HepG2 (cell line): ENCODE measurements at regions not wholly inside any gene's neighbourhood (a gene's known extent, or its start where the extent isn't known, plus 50 kb on each side); places are given as distances from the start of the nearest gene placed in this dataset.

Source experiments
- ATAC-seq: fragments of 200-7000 bp; cut with Tn5 transposase; 3 replicates; pipeline ENCODE4 v1.9.1; 2020; ENCODE audit warnings: mild to moderate bottlenecking, moderate library complexity
- BruUV-seq: library from RNA; stranded (reverse); fragments of 400-500 nt; replicated peaks from 2 replicates; lab custom pipeline; 2021; lab: Mats Ljungman, UMichigan
- CTCF ChIA-PET: fragments of 300-600 bp; formaldehyde crosslinking; extraction: SDS; loops from one replicate; lab custom pipeline; 2021; ENCODE audit warnings: low total read pairs, inconsistent platforms, low intra/inter-chr PET ratio; lab: Yijun Ruan, JAX
- POLR2A ChIA-PET: fragments of 350-600 bp; sonication (Branson Sonifier 250); formaldehyde crosslinking; loops from one replicate; lab custom pipeline; 2020; ENCODE audit warnings: antibody characterized with exemption, inconsistent platforms; lab: Yijun Ruan, JAX
- DNase-seq: peaks from one replicate; pipeline ENCODE4 v3.0.0-alpha.2; 2015; ENCODE audit warnings: low spot score
- FAIRE-seq: peaks from 3 replicates; lab custom pipeline; 2011; peaks lifted over from hg19 to GRCh38; lab: Jason Lieb, UNC
- H2AFZ ChIP-seq: one replicate; pipeline ENCODE4 v1.6.1; 2011; ENCODE audit warnings: low read length, inconsistent platforms
- H3K27ac ChIP-seq: fragments of 300-600 bp; 3 replicates; pipeline ENCODE4 v1.8.0; 2011; ENCODE audit warnings: mixed run types, mild to moderate bottlenecking, mixed read lengths, low read length, inconsistent platforms; ENCODE audit not compliant: insufficient read depth; ENCODE audit errors: extremely low read length
- H3K27me3 ChIP-seq, 2 experiments: fragments of 200-600 bp in 1 of 2; 2 replicates in 1 of 2; 3 replicates in 1 of 2; pipeline versions ENCODE4 v1.6.0 to v1.8.0; 2011; ENCODE audit warnings: low read length in 2 of 2, mild to moderate bottlenecking in 2 of 2, moderate library complexity in 2 of 2, inconsistent platforms in 1 of 2; ENCODE audit not compliant: insufficient read depth in 2 of 2, control insufficient read depth in 1 of 2
- H3K36me3 ChIP-seq, 2 experiments: fragments of 200-600 bp in 1 of 2; replicated peaks in 1 of 2; 2 replicates in 1 of 2; 3 replicates in 1 of 2; pipeline versions ENCODE4 v1.5.1 to v1.8.0; 2011; ENCODE audit warnings: low read length in 2 of 2, inconsistent platforms in 1 of 2; ENCODE audit not compliant: insufficient read depth in 2 of 2, control insufficient read depth in 1 of 2
- H3K4me1 ChIP-seq: 2 replicates; pipeline ENCODE4 v1.5.1; 2012; ENCODE audit warnings: low read length, inconsistent platforms; ENCODE audit not compliant: insufficient read depth
- H3K4me2 ChIP-seq: 2 replicates; pipeline ENCODE4 v1.6.0; 2011; ENCODE audit warnings: low read depth, low read length, inconsistent platforms
- H3K4me3 ChIP-seq, 3 experiments: fragments of 200-600 bp in 1 of 3; sonication (generic), shearing (Covaris generic) in 1 of 3; replicated peaks in 1 of 3; 2 replicates each; pipeline ENCODE4 v1.5.1; 2011 to 2016; ENCODE audit warnings: low read length in 3 of 3, inconsistent platforms in 2 of 3, low read depth in 2 of 3, mild to moderate bottlenecking in 2 of 3, control low read depth in 1 of 3, mixed read lengths in 1 of 3; ENCODE audit not compliant: insufficient read depth in 1 of 3
- H3K79me2 ChIP-seq: one replicate; pipeline ENCODE4 v1.6.1; 2011; ENCODE audit warnings: low read length, inconsistent platforms; ENCODE audit not compliant: insufficient read depth
- H3K9ac ChIP-seq: 2 replicates; pipeline ENCODE4 v1.6.0; 2011; ENCODE audit warnings: mild to moderate bottlenecking, low read depth, low read length, inconsistent platforms; ENCODE audit not compliant: insufficient read depth
- H3K9me3 ChIP-seq: 2 replicates; pipeline ENCODE4 v1.5.1; 2012; ENCODE audit warnings: mild to moderate bottlenecking, low read length
- H4K20me1 ChIP-seq: 2 replicates; pipeline ENCODE4 v1.6.0; 2011; ENCODE audit warnings: inconsistent platforms, mild to moderate bottlenecking, low read length, moderate library complexity; ENCODE audit not compliant: insufficient read depth
- ARNTL ChIP-seq: sonication (generic); formaldehyde crosslinking; IDR thresholded peaks from 2 replicates; pipeline ENCODE4 v1.4.0; 2020; ENCODE audit warnings: mild to moderate bottlenecking, missing genetic modification reagents
- DMAP1 ChIP-seq: IDR thresholded peaks from 2 replicates; pipeline ENCODE4 v1.6.1; 2016
- FOXP4 ChIP-seq: sonication (generic); formaldehyde crosslinking; IDR thresholded peaks from 2 replicates; pipeline ENCODE4 v1.4.0; 2020; ENCODE audit warnings: missing genetic modification reagents
- GLMP ChIP-seq: sonication (generic); formaldehyde crosslinking; IDR thresholded peaks from 2 replicates; pipeline ENCODE4 v1.9.0; 2021; ENCODE audit warnings: missing genetic modification reagents, mild to moderate bottlenecking, borderline replicate concordance
- JUND ChIP-seq: sonication (generic); formaldehyde crosslinking; IDR thresholded peaks from 2 replicates; pipeline ENCODE4 v1.8.0; 2022; ENCODE audit warnings: mild to moderate bottlenecking, missing genetic modification reagents
- MED13 ChIP-seq: sonication (generic); formaldehyde crosslinking; IDR thresholded peaks from 2 replicates; pipeline ENCODE4 v1.5.0; 2020; ENCODE audit warnings: missing genetic modification reagents
- MED8 ChIP-seq: sonication (generic); formaldehyde crosslinking; IDR thresholded peaks from 2 replicates; pipeline ENCODE4 v1.8.1; 2023; ENCODE audit warnings: mild to moderate bottlenecking, missing genetic modification reagents; ENCODE audit not compliant: insufficient replicate concordance
- MEF2D ChIP-seq: sonication (generic); formaldehyde crosslinking; IDR thresholded peaks from 2 replicates; pipeline ENCODE4 v1.5.1; 2020; ENCODE audit warnings: mild to moderate bottlenecking, missing genetic modification reagents
- NFIB ChIP-seq: sonication (generic); formaldehyde crosslinking; IDR thresholded peaks from 2 replicates; pipeline ENCODE4 v1.9.0; 2021; ENCODE audit warnings: missing genetic modification reagents, mild to moderate bottlenecking, borderline replicate concordance
- RORA ChIP-seq: sonication (generic); formaldehyde crosslinking; IDR thresholded peaks from 2 replicates; pipeline ENCODE4 v1.5.0; 2020; ENCODE audit warnings: mild to moderate bottlenecking, missing genetic modification reagents, moderate library complexity
- SRSF9 ChIP-seq: fragments of 200-400 bp; formaldehyde crosslinking; IDR thresholded peaks from 2 replicates; pipeline ENCODE4 v1.6.1; 2018; ENCODE audit warnings: borderline replicate concordance, mild to moderate bottlenecking, low read depth, low read length; ENCODE audit not compliant: insufficient read depth, poor library complexity, severe bottlenecking
- ZNF576 ChIP-seq: sonication (generic); formaldehyde crosslinking; IDR thresholded peaks from 2 replicates; pipeline ENCODE4 v1.4.0; 2020; ENCODE audit warnings: mild to moderate bottlenecking, missing genetic modification reagents
- ZNF644 ChIP-seq: IDR thresholded peaks from 2 replicates; pipeline ENCODE4 v1.6.1; 2016; ENCODE audit warnings: low read depth
- ZNF672 ChIP-seq: sonication (generic); formaldehyde crosslinking; IDR thresholded peaks from 2 replicates; pipeline ENCODE4 v1.8.1; 2022; ENCODE audit warnings: missing genetic modification reagents
- WGBS: methylation state at CpG from one replicate; pipeline ENCODE4 v1.1.6; 2017; ENCODE audit warnings: low lambda C conversion rate; 5-methylcytosine and 5-hydroxymethylcytosine counted together
- in situ Hi-C: cut with HindIII; loops from 2 replicates; pipeline ENCODE4 v1.10.0; 2017; ENCODE audit warnings: low pct_unique_long_range_greater_than_20kb; ENCODE audit not compliant: extremely low pct_ligation_motif_present
- intact Hi-C: fragments of 100-400 bp; cut with micrococcal nuclease; formaldehyde crosslinking; loops from one replicate; pipeline ENCODE4 v1.10.0; 2022; ENCODE audit not compliant: unreplicated experiment

- ChIA-PET POLR2A (no interaction called here), CTCF (no interaction called here)
- Histone ChIP-seq H3K27ac (no peak overlapping the region), H3K79me2 (no peaks in the 10 kb centered on the region), H3K27me3 (no peaks in the 10 kb centered on the region), H3K4me1 (no peaks in the 10 kb centered on the region), H3K9ac (no peak overlapping the region), H3K4me2 (no peak overlapping the region), H3K36me3 (no peaks in the 10 kb centered on the region), H2AFZ (no peak overlapping the region), H3K4me3 (no peak overlapping the region)
- 29% methylated on average over 3 of the region's 3 CpGs for WGBS
- BruUV-seq: no TSS peak
- no peak for FAIRE-seq
- in situ Hi-C loops (no loop called here), intact Hi-C loops (no loop called here)
- DNase-seq: no peak
- ATAC-seq: no peak
- TF ChIP-seq ZNF672: no peak
- TF ChIP-seq MED8: no peak
- TF ChIP-seq JUND: no peak
- TF ChIP-seq MEF2D (CRISPR knock-in tag): no peak
- no peak for TF ChIP-seq ARNTL (CRISPR knock-in tag)
- TF ChIP-seq FOXP4: no peak
- TF ChIP-seq RORA: no peak
- TF ChIP-seq SRSF9: no peak
- TF ChIP-seq GLMP (CRISPR knock-in tag): no peak
- no peak for TF ChIP-seq ZNF576 (CRISPR knock-in tag)
- no peak for TF ChIP-seq MED13 (CRISPR knock-in tag)
- TF ChIP-seq ZNF644 (CRISPR knock-in tag): no peak
- TF ChIP-seq DMAP1 (CRISPR knock-in tag): no peak
- TF ChIP-seq NFIB: no peak
- TF ChIP-seq, all 625 proteins: peak for 0
- H4K20me1 ChIP-seq: no peaks in the 10 kb centered on the region
- no peaks in the 10 kb centered on the region for H3K9me3 ChIP-seq
Measured at GRCh38 chr3:191631496-191631895, 170.5 kb downstream of the PYDC2 start.
